ENCODE measurements at regions not wholly inside any gene's neighbourhood (a gene's known extent, or its start where the extent isn't known, plus 50 kb on each side); places are given as distances from the start of the nearest gene placed in this dataset.
"Not testable (repeated sequence)": the region's sequence is repeated elsewhere in the genome, so short reads cannot be mapped to it uniquely, and the experiment has no call there.

DNA sequence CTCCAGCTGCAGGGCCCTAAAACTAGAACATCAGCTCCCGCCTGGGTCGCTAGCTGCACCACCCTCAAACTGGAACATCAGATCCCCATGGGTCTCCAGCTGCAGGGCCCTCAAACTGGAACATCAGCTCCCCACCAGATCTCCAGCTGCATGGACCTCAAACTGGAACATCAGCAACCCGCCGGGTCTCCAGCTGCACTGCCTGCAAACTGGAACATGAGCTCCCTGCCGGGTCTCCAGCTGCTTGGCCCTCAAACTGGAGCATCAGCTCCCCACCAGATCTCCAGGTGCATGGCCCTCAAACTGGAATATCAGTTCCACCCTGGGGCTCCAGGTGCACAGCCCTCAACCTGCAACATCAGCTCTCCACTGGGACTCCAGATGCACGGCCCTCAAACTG, 82.7 kb downstream of the TFRC start:
- not testable (repeated sequence) for DNase-seq (ENCODE audit: low read depth in 2 of 2)

DNA sequence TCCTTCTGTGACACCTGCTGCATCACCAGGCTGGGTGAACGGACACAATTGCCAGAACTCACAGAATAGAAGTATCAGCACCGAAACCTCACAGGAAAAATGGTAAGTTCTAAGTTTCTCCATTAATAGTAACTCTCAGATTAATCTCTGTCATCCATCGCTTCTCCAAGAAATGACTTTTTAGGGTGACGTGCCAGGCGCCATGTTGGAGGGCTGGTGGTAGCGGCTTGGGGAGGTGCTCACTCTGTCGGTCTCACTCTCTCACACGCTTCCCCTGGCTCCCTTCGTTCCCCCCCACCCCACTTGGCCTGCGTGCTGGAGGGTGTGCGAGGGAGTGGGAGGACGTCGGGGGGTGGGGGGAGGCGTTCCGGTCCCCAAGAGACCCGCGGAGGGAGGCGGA, 85.6 kb downstream of the TFRC start:
- DNase-seq (ENCODE audit: low read depth in 2 of 2): not testable (repeated sequence)

DNA sequence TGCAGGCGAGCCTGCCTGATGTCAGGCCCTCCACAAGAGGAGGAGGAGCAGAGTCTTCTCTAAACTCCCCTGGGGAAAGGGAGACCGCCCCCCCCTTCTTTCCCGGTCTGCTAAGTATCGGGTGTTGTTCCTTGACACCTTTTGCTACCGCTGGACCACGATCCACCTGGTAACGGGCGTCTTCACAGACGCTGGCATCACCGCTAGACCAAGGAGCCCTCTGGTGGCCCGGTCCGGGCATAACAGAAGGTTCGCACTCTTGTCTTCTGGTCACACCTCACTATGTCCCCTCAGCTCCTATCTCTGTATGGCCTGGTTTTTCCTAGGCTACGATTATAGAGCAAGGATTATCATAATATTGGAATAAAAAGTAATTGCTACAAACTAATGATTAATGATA, 86.0 kb upstream of the TNK2 start:
- DNase-seq (ENCODE audit: low read depth in 2 of 2): peak; percentile 50 to 57

DNA sequence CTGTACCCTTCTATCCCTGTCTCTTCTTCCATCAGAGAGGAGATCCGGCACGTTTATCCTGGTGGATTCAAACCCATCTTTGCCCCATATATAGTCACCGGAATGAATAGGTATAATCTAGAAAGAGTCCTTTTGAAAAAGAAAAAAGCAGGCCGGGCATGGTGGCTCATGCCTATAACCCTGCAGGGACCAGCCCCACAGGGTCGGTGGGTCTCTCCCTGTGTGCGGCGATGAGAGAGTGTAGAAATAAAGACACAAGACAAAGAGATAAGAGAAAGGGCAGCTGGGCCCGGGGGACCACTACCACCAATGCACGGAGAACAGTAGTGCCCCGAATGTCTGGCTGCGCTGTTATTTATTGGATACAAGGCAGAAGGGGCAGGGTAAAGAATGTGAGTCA, 85.3 kb upstream of the TNK2 start:
- not testable (repeated sequence) for DNase-seq (ENCODE audit: low read depth in 2 of 2)

DNA sequence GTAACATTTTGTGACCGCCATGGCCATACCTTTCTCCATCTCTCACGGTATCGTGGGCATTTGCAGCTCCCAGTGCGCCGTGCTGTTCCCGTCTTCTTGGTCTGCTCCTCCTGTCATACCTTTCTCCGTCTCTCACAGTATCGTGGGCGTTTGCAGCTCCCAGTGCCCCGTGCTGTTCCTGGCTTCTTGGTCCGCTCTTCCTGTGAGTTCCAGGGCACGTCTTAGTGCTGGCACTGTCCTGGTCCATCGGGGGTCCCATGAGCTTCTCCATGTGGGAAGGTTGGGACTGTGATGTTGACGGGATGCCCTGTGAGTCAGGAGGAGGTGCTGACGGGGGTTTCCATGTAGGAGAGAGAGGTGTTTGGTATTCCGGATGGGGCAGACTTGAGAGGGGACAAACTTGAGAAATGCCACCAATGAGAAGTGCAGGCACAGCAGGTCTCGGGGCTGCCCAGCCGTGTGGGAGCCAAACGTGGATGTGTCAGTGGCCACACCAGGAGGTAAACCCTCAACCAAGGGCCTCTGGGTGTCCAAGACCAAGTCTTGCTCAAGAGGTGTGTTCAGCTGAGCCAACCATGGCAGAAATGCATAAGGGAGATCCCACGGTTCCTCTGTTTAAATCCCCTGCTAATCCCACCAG, 84.7 kb upstream of the TNK2 start:
- not testable (repeated sequence) for DNase-seq (ENCODE audit: low read depth in 2 of 2)

DNA sequence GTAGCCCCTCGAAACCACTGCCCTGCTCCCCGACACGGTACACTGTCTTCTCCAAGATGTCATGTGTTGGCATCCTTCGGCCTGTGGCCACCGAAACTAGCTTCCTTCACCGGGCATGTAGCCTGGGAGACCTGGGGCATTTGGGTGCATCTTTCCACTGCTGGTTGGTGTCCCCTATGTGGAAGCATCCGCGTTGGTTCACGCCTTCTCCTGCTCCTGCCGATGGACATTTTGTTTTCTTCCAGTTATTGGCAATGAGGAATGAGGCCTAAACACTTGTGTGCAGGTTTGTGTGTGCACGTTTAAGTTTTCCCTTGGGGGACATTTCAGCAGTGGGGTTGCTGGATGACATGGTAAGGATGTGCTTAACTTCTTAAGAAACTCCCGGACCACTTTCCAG, 83.6 kb upstream of the TNK2 start:
- DNase-seq (ENCODE audit: low read depth in 2 of 2): not testable (repeated sequence)

DNA sequence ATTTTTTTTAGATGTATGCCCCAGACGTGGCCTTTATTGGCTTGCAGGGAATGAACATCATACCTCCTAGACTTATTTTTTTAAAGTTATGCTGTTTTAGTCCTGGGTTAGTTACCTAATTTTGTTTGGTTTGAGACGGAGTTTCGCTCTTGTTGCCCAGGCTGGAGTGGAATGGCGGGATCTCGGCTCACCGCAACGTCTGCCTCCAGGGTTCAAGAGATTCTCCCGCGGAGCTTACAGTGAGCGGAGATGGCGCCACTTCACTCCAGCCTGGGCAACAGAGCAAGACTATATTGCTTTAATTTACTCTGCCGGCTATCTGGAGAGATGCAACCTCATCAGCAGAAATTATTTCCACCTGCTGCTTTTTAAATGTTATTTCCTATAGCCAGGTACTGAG, 82.9 kb upstream of the TNK2 start:
- DNase-seq (ENCODE audit: low read depth in 2 of 2): not testable (repeated sequence)

DNA sequence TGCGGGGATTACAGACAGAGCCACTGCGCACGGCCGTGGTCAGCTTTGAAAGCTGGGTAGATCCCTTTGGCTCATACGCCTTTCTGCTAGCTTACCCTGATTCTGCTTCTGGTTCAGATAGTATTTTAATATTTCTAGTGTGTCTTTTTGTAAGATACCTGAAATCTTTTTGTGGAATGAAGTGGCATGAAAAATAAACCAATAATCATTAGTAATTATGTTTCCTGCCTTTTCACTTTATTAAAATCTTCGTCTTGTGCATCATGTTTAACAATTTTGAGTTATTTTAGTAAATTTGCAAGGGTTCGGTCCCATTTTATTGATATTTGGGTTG, 82.5 kb upstream of the TNK2 start:
- DNase-seq (ENCODE audit: low read depth in 2 of 2): not testable (repeated sequence)

DNA sequence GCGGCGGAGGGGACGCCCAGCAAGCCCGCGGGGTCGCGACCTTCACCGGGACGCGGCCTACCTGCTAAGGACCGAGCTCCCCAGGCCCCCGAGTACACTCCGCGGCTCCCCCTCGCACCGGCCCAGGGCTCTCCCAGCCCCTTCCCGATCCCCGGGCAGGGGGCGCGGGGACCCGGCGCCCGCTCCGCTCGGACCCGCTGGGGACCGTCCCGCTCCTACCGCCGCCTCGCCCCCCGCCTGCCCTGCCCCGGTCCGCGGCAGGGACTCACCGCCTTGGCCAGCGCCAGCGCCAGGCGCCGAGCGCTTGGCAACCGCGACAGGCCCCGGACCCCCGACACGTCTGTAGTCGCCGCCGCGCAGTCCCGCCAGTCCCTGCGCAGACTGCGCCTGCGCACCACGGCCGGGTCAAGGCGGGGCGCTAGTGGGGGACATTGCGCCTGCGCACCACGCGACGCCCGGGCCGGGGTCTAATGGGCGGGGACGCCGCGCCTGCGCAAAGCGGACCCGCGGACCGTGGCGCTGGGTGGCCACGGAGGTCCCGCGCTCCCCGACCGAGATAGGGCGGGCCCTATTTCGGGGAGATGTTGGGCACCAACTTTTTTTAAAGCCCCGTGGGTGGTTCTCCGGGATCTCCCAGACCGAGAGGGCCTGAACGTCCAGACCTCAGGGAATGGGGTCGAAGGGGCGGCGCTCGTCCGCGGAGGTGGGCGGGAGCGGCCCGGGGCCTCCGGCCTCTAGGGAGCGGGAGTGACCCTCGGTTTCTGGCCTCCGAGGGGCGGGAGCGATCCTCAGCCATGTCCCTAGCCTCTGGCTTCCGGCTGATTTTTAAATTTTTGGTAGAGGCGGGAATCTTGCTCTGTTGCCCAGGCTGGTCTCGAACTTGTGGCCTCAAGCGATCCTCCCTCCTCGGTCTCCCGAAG, 81.8 kb upstream of the TNK2 start:
- peak; percentile 77 to 97 for DNase-seq (ENCODE audit: low read depth in 2 of 2)

DNA sequence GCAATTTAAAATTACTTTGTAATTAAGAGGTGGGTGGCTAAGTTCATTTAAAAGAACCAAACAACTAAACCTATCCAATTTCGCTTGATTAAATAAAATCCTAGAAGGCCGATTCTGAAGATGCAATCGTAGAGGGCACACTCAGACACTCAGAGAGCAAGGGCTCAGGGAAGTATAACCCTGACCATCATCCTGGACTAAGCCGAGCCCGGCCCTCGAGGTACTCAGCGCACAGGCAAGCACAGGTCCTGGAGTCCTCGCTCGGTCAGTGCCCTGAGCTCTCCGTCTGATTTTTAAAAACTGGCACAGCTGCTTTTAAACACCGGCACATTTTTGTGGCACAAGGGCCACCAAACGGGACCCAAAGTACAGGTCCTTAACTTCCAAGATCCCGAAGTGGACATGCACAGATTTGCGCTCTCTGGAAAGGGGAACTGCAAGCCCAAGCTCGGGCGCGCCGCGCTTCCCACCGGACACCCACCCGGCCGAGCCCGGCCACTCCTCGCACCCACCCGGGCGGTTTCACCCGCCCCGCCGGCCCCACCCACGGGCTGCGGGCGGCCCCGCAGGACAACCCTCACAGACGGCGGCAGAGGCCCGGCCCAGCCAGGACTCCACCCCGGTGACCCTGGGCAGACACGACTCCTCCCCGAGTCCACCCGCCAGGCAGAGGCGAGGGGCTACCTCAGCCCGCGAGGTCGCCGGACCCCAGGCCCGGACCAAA, 81.0 kb upstream of the TNK2 start:
- DNase-seq (ENCODE audit: low read depth in 2 of 2): peak; percentile 19 to 55

DNA sequence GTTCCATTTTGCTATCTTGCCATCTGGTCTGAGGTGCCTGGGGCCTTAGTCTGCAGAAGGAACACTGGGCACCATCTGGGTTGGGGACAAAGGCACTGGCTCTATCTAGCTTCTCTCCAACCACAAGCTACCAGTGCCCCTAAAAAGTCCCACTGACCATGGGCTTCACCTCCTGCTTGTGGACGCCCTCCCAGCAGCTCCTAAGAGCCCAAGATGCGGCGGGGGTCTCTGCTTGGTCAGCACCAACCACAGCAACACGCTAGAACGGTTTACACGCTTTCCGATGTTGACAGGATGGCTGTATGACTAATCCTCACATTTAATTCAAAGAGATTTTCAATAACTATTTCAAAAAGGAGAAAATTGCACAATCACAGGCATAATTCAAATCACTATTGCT, 80.4 kb upstream of the TNK2 start:
- DNase-seq (ENCODE audit: low read depth in 2 of 2): not testable (repeated sequence)

DNA sequence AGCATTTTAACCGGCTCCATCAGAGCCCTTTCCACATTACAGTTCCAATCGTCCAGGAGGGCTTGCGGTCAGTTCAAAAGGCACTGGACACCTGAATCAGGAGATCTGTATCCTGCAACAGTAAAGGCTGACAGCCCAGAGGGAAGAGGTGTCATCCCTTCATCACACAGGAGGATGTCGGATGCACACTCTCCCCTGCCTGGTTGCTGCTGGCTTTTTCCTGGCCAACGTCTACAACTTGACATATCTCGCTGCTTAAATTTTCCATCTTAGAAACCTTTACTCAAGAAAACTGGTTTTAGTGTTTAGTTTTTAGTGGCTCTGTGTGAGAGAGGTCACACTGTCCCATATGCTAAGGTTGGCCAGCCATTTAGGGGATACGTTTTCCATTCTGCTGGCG, 78.7 kb upstream of the TNK2 start:
- not testable (repeated sequence) for DNase-seq (ENCODE audit: low read depth in 2 of 2)

DNA sequence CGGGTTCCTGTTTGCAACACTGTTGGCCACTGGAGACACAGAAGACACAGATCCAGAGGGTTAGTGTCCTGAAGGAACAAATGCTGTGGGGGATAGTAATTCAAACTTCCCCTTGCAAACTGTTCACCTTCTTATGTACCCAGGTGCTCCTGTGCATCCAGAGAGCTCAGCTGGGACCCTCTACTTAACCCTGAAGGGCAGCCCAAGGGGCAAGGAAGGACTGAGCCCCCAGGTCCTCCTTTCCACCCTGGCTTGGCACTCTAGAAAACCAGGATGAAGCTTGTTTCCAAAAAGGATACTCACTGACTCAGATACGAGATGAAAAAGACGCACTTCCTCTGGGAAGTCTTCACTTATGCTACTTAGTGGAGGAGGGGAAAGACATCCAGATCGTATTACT, 78.2 kb upstream of the TNK2 start:
- DNase-seq (ENCODE audit: low read depth in 2 of 2): not testable (repeated sequence)

DNA sequence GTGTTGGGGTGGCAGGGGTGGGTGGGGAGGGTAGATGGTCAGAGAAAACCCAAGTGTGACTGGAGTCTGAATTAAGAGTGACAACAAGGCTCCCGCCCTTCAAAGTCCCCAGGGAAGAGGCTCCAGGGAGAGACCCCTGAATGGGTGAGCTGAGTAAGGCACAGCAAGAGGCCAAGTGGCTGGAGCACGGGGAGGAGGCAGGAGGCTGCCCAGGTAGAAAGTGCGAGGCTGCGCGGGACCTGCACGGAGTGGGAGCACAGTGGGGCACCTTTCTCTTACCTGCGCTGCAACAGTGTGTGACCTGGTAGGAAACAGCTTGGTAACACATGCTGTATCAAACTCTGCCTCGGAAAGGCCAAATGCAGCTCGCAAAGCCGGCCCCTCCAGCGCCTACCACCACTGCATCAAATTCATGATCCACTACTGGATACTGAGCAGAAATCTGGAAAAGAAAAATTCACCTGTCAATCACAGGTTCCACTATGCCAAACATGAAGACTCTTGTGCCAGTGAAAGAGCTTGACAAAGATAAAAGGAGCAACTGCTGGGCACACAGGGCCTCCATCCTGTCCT, 77.1 kb upstream of the TNK2 start:
- DNase-seq (ENCODE audit: low read depth in 2 of 2): not testable (repeated sequence)

DNA sequence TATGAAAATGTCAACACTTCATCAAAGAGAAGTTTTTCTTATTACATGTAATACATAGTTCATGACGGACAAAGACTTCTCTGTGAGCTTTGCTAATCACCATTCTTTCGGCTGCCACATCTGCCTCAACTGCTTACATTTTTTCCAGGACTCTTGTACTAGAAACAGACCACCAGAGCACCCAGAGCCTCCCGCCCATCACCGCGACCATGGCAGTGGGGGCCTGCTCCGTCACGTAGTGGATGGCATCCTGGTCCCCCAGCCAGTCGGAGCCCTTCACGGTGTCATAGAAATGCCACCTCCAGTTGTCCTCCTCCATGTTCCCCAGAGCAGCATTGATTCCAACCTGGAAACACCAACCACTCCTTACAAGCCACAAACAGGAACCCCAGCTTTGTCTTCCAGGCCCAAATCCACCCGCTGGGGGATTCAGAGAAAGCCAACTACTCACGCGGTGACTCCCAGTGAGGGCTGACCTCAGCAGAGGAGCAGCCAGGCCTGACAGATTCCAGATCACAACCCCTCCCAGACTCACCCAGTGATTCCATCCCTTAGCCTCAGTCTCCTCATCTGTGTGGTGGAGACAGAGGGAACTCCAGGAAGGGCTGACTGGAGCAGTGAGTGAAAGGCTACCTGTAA, 76.2 kb upstream of the TNK2 start:
- not testable (repeated sequence) for DNase-seq (ENCODE audit: low read depth in 2 of 2)

DNA sequence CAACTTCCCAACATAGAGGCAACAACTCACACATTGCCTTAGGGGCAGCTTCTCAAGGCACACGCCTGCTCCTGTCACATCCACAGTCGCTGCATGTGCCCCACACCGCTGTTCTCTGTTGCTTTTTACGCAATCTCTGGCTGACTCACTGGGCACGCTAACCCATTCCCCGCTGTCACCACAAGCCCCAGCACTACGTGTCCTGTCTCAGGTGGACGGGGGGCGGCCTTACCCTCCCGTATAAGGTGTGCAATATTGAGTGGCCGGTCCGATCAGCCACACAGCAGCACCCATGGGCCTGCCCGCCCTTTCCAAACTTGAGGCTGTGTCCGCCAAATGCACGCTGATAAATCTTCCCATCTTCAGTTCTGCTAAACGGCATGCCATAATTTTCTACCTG, 75.5 kb upstream of the TNK2 start:
- not testable (repeated sequence) for DNase-seq (ENCODE audit: low read depth in 2 of 2)

DNA sequence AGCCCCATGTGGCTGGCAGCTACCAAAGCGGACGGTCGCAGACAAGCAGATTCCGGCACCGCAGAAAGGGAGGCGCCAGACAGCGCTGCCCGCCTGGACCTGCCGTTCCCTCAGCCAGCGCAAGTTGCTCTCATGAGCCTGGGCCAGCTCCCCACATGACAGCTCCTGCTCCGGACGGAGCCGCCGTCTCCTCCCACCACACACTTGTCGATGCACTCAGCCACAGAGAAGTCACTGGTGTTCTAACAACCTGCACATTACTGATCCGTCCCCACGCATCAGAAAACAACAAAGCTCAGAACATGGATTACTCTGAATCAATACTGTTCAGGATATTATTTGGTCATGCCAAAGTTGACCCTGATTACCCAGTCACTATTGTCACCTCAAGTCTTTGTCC, 74.4 kb upstream of the TNK2 start:
- DNase-seq (ENCODE audit: low read depth in 2 of 2): not testable (repeated sequence)

DNA sequence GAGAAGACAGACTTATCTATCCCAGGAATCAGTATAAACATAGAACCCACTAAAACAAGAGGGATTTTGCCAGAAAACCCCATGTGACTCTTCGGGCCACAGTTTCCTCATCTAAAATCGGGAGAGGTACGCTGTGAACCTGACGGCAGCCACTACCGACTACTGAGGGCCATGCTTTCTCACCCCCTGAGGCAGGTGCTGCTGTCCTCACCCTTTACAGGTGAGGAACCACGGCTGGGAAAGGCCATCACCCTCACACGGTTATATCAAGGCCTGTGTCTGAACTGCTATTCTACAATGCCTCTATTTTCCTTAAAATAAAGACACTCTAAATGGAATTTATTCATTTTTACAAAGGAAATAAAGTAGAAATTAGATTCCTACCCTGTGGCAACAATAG, 73.4 kb upstream of the TNK2 start:
- DNase-seq (ENCODE audit: low read depth in 2 of 2): not testable (repeated sequence)

DNA sequence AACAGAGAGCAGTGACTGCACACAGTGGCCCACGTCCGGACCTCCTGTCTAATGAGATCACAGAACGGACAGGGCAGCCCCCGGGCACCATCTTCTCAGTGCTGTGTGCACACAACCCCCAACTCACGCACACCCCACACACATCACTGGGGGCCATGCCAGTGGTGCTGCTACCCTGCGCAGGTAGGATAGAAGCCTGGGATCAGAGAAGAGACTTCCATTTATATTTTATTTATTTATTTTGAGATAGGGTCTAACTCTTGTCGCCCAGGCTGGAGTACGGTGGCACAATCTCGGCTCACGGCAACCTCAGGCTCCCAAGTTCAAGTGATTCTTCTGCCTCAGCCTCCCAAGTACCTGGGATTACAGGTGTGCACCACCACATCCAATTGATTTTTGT, 71.5 kb upstream of the TNK2 start:
- DNase-seq (ENCODE audit: low read depth in 2 of 2): not testable (repeated sequence)

DNA sequence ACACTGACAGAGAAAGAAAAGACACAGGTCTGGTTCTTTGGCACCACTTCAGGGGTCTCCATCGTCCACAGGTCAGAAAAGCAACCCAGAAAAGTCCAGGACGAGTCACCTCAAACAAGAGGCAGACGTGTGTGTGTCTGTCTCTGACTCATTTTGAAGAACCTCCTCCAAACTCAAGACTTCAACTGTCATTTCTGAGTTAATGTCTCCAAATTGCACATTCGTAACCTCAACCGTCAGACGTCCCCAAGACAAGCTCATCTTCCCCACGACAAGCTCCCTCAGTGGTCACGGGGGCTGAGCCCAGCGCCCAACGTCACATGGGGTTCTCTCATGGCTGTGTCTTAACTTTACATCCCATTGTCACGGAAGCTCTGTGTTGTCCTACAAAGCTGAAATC, 70.2 kb upstream of the TNK2 start:
- not testable (repeated sequence) for DNase-seq (ENCODE audit: low read depth in 2 of 2)

DNA sequence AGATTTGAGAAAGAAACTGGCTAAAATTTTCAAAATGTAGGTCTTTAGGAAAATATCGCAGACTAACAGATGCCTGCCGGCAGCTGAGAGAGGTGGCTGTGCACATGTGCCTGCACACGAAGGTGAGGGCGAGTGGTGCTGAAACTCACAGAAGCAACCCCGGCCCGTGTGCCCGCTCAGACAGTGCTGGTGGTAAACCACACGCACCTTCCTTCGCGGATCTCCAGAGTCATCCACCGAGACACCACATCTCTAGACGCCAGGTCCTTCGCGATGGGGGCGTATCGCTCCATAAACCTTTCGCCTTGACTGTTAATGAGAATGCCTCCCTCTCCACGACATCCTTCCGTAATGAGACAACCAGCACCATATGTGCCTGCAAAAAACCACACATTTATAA, 68.5 kb upstream of the TNK2 start:
- DNase-seq (ENCODE audit: low read depth in 2 of 2): not testable (repeated sequence)

All from lung microvascular endothelial cell (primary cell).